T-cell (primary cell): ENCODE measurements at regions not wholly inside any gene's neighbourhood (a gene's known extent, or its start where the extent isn't known, plus 50 kb on each side); places are given as distances from the start of the nearest gene placed in this dataset.

ENCODE experiments used
- ATAC-seq, 4 experiments: fragments of 200-7000 bp in 3 of 4; fragments of 150-1000 bp in 1 of 4; cut with Tn5 transposase; replicated peaks in 1 of 4; 1 replicate in 3 of 4; 2 replicates in 1 of 4; pipeline ENCODE4 v1.10.0; 2021; ENCODE audit warnings: moderate library complexity in 3 of 4, mild to moderate bottlenecking in 2 of 4, moderate number of reproducible peaks in 1 of 4
- CTCF ChIA-PET, 2 donors: fragments of 300-600 bp; sonication (Branson Sonifier 250); formaldehyde crosslinking; loops; one replicate each; lab custom pipeline; 2022; ENCODE audit warnings: antibody characterized with exemption in 2 of 2; lab: Charles Lee
- POLR2A ChIA-PET, 2 donors: fragments of 300-600 bp; sonication (Branson Sonifier 250); formaldehyde crosslinking; loops; one replicate each; lab custom pipeline; 2022; ENCODE audit warnings: antibody characterized with exemption in 2 of 2; lab: Charles Lee
- DNase-seq, 35 experiments: peaks; one replicate each; pipeline versions ENCODE4 v3.0.0 to v3.0.0-alpha.2; 2013 to 2023
- H3K27ac ChIP-seq: one replicate; pipeline ENCODE4 v1.5.1; 2013; ENCODE audit warnings: low read length
- H3K27me3 ChIP-seq, 2 experiments: replicated peaks in 1 of 2; 1 replicate in 1 of 2; 2 replicates in 1 of 2; pipeline versions ENCODE4 v1.6.1 to v1.7.0; 2013; ENCODE audit warnings: low read length in 1 of 2, mixed read lengths in 1 of 2; ENCODE audit not compliant: control insufficient read depth in 2 of 2, insufficient read depth in 2 of 2; ENCODE audit errors: extremely low read depth in 1 of 2
- H3K36me3 ChIP-seq, 2 donors: 1 replicate in 1 of 2; 2 replicates in 1 of 2; pipeline versions ENCODE4 v1.6.1 to v1.7.0; 2013; ENCODE audit warnings: low read length in 1 of 2; ENCODE audit not compliant: control insufficient read depth in 2 of 2, insufficient read depth in 1 of 2; ENCODE audit errors: extremely low read depth in 1 of 2
- H3K4me1 ChIP-seq, 2 experiments: 1 replicate in 1 of 2; 2 replicates in 1 of 2; pipeline versions ENCODE4 v1.6.1 to v1.7.0; 2013; ENCODE audit warnings: low read length in 2 of 2, mixed read lengths in 1 of 2; ENCODE audit not compliant: insufficient read depth in 2 of 2, control insufficient read depth in 1 of 2; ENCODE audit errors: extremely low read depth in 1 of 2
- H3K4me3 ChIP-seq, 2 donors: 1 replicate in 1 of 2; 2 replicates in 1 of 2; pipeline versions ENCODE4 v1.5.1 to v1.7.0; 2013; ENCODE audit warnings: mild to moderate bottlenecking in 2 of 2, low read length in 1 of 2, moderate library complexity in 1 of 2; ENCODE audit not compliant: control insufficient read depth in 1 of 2; ENCODE audit errors: extremely low read depth in 1 of 2
- H3K9me3 ChIP-seq: 2 replicates; pipeline ENCODE4 v1.7.0; 2013
- H3K27ac Mint-ChIP-seq, 2 donors: one replicate each; pipeline ENCODE4 v1.8.0; 2020 to 2021; ENCODE audit warnings: mild to moderate bottlenecking in 2 of 2, mixed read lengths in 2 of 2
- H3K27me3 Mint-ChIP-seq, 2 donors: one replicate each; pipeline ENCODE4 v1.8.0; 2021 to 2022; ENCODE audit warnings: mixed read lengths in 2 of 2
- H3K36me3 Mint-ChIP-seq: one replicate; pipeline ENCODE4 v1.8.0; 2021; ENCODE audit warnings: mixed read lengths
- H3K4me1 Mint-ChIP-seq, 3 donors: one replicate each; pipeline ENCODE4 v1.8.0; 2020 to 2022; ENCODE audit warnings: mixed read lengths in 3 of 3, mild to moderate bottlenecking in 1 of 3
- H3K4me3 Mint-ChIP-seq, 3 donors: one replicate each; pipeline ENCODE4 v1.8.0; 2020 to 2022; ENCODE audit warnings: mild to moderate bottlenecking in 3 of 3, mixed read lengths in 3 of 3, moderate library complexity in 3 of 3
- H3K9me3 Mint-ChIP-seq, 3 donors: one replicate each; pipeline ENCODE4 v1.8.0; 2020 to 2022; ENCODE audit warnings: mixed read lengths in 3 of 3
- WGBS: methylation state at CpG from one replicate; pipeline ENCODE4 v1.1.5; 2013; ENCODE audit warnings: missing lambda C conversion rate; ENCODE audit not compliant: insufficient coverage; 5-methylcytosine and 5-hydroxymethylcytosine counted together

DNA sequence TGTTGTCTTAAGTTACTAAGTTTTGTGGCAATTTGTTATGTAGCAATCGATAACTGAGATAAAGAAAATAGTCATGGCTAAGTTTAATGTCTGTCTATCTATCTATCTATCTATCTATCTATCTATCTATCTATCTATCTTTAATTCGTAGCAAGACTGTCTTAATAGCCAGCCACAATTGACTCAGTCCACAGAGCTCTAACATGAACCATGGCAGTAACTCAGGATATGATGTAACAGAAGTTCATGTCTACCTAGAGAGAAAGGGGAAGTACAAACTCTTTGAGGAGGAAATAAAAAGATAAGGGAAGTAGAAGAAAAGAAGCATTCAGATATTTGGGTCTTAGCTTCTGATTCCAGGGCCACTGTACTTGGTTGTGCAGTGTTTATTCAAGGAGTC is 61.5 kb upstream of the FNDC3B start:
- DNase-seq, result no peak
- no peaks in the 10 kb centered on the region for H3K4me1 ChIP-seq
- POLR2A ChIA-PET, result no interaction called here

DNA sequence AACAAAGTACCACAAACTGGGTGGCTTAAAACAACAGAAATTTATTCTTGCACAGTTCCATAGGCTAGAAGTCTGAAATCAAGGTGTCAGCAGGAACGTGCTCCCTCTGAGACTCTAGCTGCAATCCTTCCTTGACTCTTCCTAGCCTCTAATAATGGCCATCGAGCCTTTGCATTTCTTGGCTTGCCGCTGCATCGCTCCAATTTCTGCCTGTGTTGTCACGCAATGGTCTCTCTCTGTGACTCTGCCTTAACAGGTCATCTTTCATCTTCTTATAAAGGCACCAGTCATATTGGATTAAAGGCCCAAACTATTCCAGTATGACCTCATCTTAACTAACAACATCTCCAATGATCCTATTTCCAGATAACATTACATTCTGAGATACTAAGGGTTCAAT is 61.0 kb upstream of the FNDC3B start:
- DNase-seq (no peak), ATAC-seq (no peak)
- no peaks in the 10 kb centered on the region for H3K27me3 ChIP-seq
- H3K4me1 ChIP-seq, result no peaks in the 10 kb centered on the region
- no peak overlapping the region for H3K27ac Mint-ChIP-seq
- no peak overlapping the region for H3K4me3 Mint-ChIP-seq
- H3K4me1 Mint-ChIP-seq, result peaks cover 6 to 12% (median 8%) of the 10 kb centered on the region in 3 donors
- H3K27me3 Mint-ChIP-seq, result no peaks in the 10 kb centered on the region
- WGBS, result 96% methylated on average over 5 of the region's 5 CpGs
- no peak overlapping the region for H3K4me3 ChIP-seq
- no peaks in the 10 kb centered on the region for H3K9me3 ChIP-seq
- H3K36me3 ChIP-seq, result no peaks in the 10 kb centered on the region
- CTCF ChIA-PET, result no interaction called here
- no peaks in the 10 kb centered on the region for H3K36me3 Mint-ChIP-seq
- POLR2A ChIA-PET, result no interaction called here
- no peaks in the 10 kb centered on the region for H3K9me3 Mint-ChIP-seq
- H3K27ac ChIP-seq, result no peak overlapping the region

More for the DNA sequence above, 61.5 kb upstream of the FNDC3B start:
- H3K36me3 Mint-ChIP-seq, result no peaks in the 10 kb centered on the region
- no CpG with 5 or more reads among the region's 2 CpGs for WGBS
- H3K9me3 Mint-ChIP-seq, result no peaks in the 10 kb centered on the region
- no peak overlapping the region for H3K27ac Mint-ChIP-seq
- Histone ChIP-seq H3K36me3 (no peaks in the 10 kb centered on the region), H3K9me3 (no peaks in the 10 kb centered on the region), H3K4me3 (no peak overlapping the region), H3K27ac (no peak overlapping the region), H3K27me3 (no peaks in the 10 kb centered on the region)
- no peak for ATAC-seq
- CTCF ChIA-PET, result no interaction called here
- H3K4me1 Mint-ChIP-seq, result peaks cover 6 to 12% (median 8%) of the 10 kb centered on the region in 3 donors
- no peaks in the 10 kb centered on the region for H3K27me3 Mint-ChIP-seq
- H3K4me3 Mint-ChIP-seq, result no peak overlapping the region

DNA sequence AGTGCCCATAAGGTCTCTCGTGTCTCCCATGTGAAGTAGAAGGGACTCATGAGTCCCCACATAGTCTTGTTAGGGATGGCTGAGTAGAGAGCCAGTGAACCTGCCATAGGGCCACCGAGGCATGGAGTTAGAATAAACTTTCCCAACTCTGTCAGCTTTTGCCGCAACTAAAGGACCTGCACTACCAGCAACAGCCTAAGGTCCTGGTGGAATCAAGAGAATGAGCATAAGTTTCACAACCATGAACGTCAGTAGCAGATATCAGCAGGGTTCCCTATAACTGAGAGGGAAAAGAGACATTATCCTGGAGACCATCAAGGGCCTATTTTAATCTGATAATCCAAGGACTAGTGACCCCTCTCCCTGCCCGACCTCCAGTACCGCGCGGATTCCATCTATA is 60.3 kb upstream of the FNDC3B start:
- Mint-ChIP-seq H3K4me1 (peaks cover 6 to 12% (median 8%) of the 10 kb centered on the region in 3 donors), H3K4me3 (no peak overlapping the region), H3K9me3 (no peaks in the 10 kb centered on the region), H3K27me3 (no peaks in the 10 kb centered on the region), H3K27ac (no peak overlapping the region), H3K36me3 (no peaks in the 10 kb centered on the region)
- Histone ChIP-seq H3K4me3 (no peak overlapping the region), H3K9me3 (no peaks in the 10 kb centered on the region), H3K27ac (no peak overlapping the region), H3K4me1 (no peaks in the 10 kb centered on the region), H3K27me3 (no peaks in the 10 kb centered on the region), H3K36me3 (no peaks in the 10 kb centered on the region)
- 100% methylated on average over 2 of the region's 8 CpGs for WGBS
- ATAC-seq (no peak), DNase-seq (no peak)
- ChIA-PET CTCF (no interaction called here), POLR2A (no interaction called here)

DNA sequence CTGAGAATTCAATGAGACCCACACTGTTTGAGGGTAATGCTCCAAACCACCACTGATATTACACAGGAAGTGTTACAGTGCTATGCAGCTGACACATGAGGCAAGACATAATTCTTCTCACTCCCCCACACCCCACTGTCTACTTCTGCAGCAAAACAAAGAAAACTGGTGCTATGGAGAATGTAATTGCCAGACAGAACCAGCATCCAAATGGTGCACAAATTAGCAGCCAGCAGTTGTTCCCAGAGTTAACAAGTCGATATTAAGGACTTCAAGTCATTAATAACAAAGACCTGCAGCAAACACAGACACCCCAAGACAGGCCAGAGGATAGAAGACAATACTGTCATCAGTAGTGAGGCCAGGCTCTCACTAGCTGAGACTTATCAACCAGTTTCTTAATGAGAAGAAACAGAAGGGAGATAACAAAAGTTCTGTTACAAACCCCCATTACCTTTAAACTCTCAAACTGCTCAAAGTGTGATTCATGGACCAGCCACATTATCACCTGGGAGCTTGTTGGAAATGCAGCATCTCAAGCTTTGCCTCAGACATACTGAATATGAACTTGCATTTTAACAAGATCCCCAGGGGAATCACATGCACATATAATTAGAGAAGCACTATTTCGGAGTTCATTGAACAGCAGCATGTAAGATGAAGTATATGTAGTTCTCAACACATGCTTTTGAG is 58.7 kb upstream of the FNDC3B start:
- peak in 4 of 35 experiments; percentile 12 to 28 (median 16) for DNase-seq
- no peak overlapping the region for H3K27ac ChIP-seq
- H3K9me3 ChIP-seq, result no peaks in the 10 kb centered on the region
- no peaks in the 10 kb centered on the region for H3K27me3 ChIP-seq
- WGBS, result no CpG with 5 or more reads among the region's 2 CpGs
- H3K36me3 Mint-ChIP-seq, result no peaks in the 10 kb centered on the region
- peak overlapping the region in 1 of 2 donors; percentile 67 for H3K27ac Mint-ChIP-seq
- peak; percentile 51 to 74 (median 64) for ATAC-seq
- CTCF ChIA-PET, result no interaction called here
- no peaks in the 10 kb centered on the region for H3K9me3 Mint-ChIP-seq
- H3K4me1 Mint-ChIP-seq, result peaks cover 6 to 12% (median 8%) of the 10 kb centered on the region in 3 donors
- no peak overlapping the region for H3K4me3 Mint-ChIP-seq
- no peak overlapping the region for H3K4me3 ChIP-seq
- no peaks in the 10 kb centered on the region for H3K4me1 ChIP-seq
- H3K36me3 ChIP-seq, result no peaks in the 10 kb centered on the region
- POLR2A ChIA-PET, result interaction anchor here in 1 of 2 donors (0.6 kb wide), 1 partner anchor 78 kb away, joined by 4 read pairs; no protein-coding TSS in a partner anchor
- no peaks in the 10 kb centered on the region for H3K27me3 Mint-ChIP-seq

DNA sequence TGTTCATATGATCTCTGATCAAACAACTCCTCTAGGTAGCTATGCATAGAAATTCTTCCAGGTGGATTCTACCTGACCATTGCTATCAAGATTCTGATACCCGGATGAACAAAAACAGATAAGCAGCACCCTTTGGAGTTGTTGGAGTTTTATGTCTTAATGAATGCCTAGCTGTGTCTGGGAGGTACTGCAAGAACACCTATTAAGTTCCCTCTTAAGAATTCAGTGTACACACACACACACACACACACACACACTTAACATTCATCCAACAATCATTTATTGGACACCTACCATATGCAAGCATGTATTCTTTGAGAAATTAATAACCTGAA is 58.1 kb upstream of the FNDC3B start:
- Histone ChIP-seq H3K9me3 (no peaks in the 10 kb centered on the region), H3K4me3 (no peak overlapping the region), H3K27ac (no peak overlapping the region), H3K36me3 (no peaks in the 10 kb centered on the region), H3K4me1 (no peaks in the 10 kb centered on the region), H3K27me3 (no peaks in the 10 kb centered on the region)
- ChIA-PET CTCF (interaction anchor here (0.6 to 0.7 kb wide), 2 partner anchors 22 to 41 kb away, joined by 3 to 6 read pairs; no protein-coding TSS in a partner anchor), POLR2A (no interaction called here)
- peaks cover 6 to 14% (median 8%) of the 10 kb centered on the region in 3 donors for H3K4me1 Mint-ChIP-seq
- DNase-seq, result no peak
- ATAC-seq, result no peak
- no peaks in the 10 kb centered on the region for H3K36me3 Mint-ChIP-seq
- WGBS, result no CpG with 5 or more reads among the region's 1 CpG
- H3K27me3 Mint-ChIP-seq, result no peaks in the 10 kb centered on the region
- no peaks in the 10 kb centered on the region for H3K9me3 Mint-ChIP-seq
- no peak overlapping the region for H3K27ac Mint-ChIP-seq
- H3K4me3 Mint-ChIP-seq, result no peak overlapping the region

DNA sequence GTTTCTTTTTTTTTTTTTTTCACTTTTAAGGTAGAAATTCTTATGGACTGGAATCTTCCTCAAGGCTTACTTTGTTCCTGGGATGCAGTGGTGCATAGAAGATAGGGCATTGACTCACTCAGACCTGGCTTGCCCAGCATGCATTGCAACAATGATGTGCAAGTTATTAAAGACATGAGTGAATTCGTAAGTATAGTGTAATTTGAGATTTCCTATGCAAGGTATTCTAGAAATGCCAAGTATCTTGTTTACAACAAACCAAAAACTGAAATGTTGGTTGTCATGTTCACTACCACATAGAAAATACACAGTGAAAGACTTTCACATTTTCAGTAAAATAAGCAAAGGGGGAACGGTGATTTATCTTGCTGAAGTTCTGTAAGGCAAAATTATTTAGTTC is 56.5 kb upstream of the FNDC3B start:
- peaks cover 6 to 17% (median 8%) of the 10 kb centered on the region in 3 donors for H3K4me1 Mint-ChIP-seq
- Histone ChIP-seq H3K4me3 (no peak overlapping the region), H3K36me3 (no peaks in the 10 kb centered on the region), H3K4me1 (no peaks in the 10 kb centered on the region), H3K27me3 (no peaks in the 10 kb centered on the region), H3K9me3 (no peaks in the 10 kb centered on the region), H3K27ac (no peak overlapping the region)
- DNase-seq, result no peak
- no peaks in the 10 kb centered on the region for H3K36me3 Mint-ChIP-seq
- WGBS, result no CpG with 5 or more reads among the region's 2 CpGs
- POLR2A ChIA-PET, result no interaction called here
- no peak overlapping the region for H3K4me3 Mint-ChIP-seq
- no peak for ATAC-seq
- no peak overlapping the region for H3K27ac Mint-ChIP-seq
- H3K9me3 Mint-ChIP-seq, result no peaks in the 10 kb centered on the region
- CTCF ChIA-PET, result no interaction called here
- H3K27me3 Mint-ChIP-seq, result no peaks in the 10 kb centered on the region
